ENCODE measurements at regions not wholly inside any gene's neighbourhood (a gene's known extent, or its start where the extent isn't known, plus 50 kb on each side); places are given as distances from the start of the nearest gene placed in this dataset.
A peak's percentile ranks its signal among the peaks of the same experiment; 100 is the strongest.

GRCh38 chr12:97781342-97781741 lies 318.7 kb downstream of the RMST start:
- no peaks in the 10 kb centered on the region for H3K9me3 ChIP-seq (ENCODE audit: low read depth)
- Mint-ChIP-seq H3K27ac (no peak overlapping the region), H3K9me3 (peaks cover 10% of the 10 kb centered on the region), H3K4me1 (no peaks in the 10 kb centered on the region), H3K4me3 (no peak overlapping the region), H3K27me3 (ENCODE audit: insufficient read depth, low read depth) (no peaks in the 10 kb centered on the region), H3K36me3 (no peaks in the 10 kb centered on the region)
- no peak overlapping the region for H3K9ac ChIP-seq
- peaks cover 9% of the 10 kb centered on the region for H3K4me1 ChIP-seq
- H3K4me3 ChIP-seq, result no peak overlapping the region
- H2AFZ ChIP-seq (replicated peaks), result peak overlapping the region; percentile 32
- no peaks in the 10 kb centered on the region for H4K20me1 ChIP-seq (ENCODE audit: low read depth)
- H3K36me3 ChIP-seq, result no peaks in the 10 kb centered on the region
- H3K27me3 ChIP-seq, result no peaks in the 10 kb centered on the region
- TF ChIP-seq EZH2 (IDR thresholded peaks at IDR 0.05) (no peak), CTCF (IDR thresholded peaks at IDR 0.05) (no peak), EZH2phosphoT487 (IDR thresholded peaks at IDR 0.05) (no peak)
- H3K79me2 ChIP-seq (ENCODE audit: low read depth), result no peaks in the 10 kb centered on the region
- H3K4me2 ChIP-seq, result no peak overlapping the region
- no peaks in the 10 kb centered on the region for H3F3A ChIP-seq (ENCODE audit: low read depth)
- DNase-seq (ENCODE audit: low spot score), result no peak
- no peak overlapping the region for H3K27ac ChIP-seq

- H3K36me3 Mint-ChIP-seq, result no peaks in the 10 kb centered on the region
- no peak overlapping the region for H3K4me3 Mint-ChIP-seq
- Histone ChIP-seq H3K9ac (no peak overlapping the region), H3K79me2 (ENCODE audit: low read depth) (no peaks in the 10 kb centered on the region), H3K9me3 (ENCODE audit: low read depth) (no peaks in the 10 kb centered on the region), H3K4me1 (peaks cover 9% of the 10 kb centered on the region), H2AFZ (replicated peaks) (no peak overlapping the region), H3K36me3 (no peaks in the 10 kb centered on the region), H3K27ac (no peak overlapping the region), H4K20me1 (ENCODE audit: low read depth) (no peaks in the 10 kb centered on the region), H3K27me3 (no peaks in the 10 kb centered on the region), H3K4me3 (no peak overlapping the region), H3F3A (ENCODE audit: low read depth) (no peaks in the 10 kb centered on the region), H3K4me2 (no peak overlapping the region)
- H3K9me3 Mint-ChIP-seq, result no peaks in the 10 kb centered on the region
- H3K4me1 Mint-ChIP-seq, result no peaks in the 10 kb centered on the region
- TF ChIP-seq EZH2 (IDR thresholded peaks at IDR 0.05), result no peak
- TF ChIP-seq EZH2phosphoT487 (IDR thresholded peaks at IDR 0.05), result no peak
- TF ChIP-seq CTCF (IDR thresholded peaks at IDR 0.05), result no peak
- no peak for DNase-seq (ENCODE audit: low spot score)
- H3K27me3 Mint-ChIP-seq (ENCODE audit: insufficient read depth, low read depth), result peaks cover 2% of the 10 kb centered on the region
- no peak overlapping the region for H3K27ac Mint-ChIP-seq
Observed at GRCh38 chr12:97784904-97785303, 322.3 kb downstream of the RMST start.

GRCh38 chr12:97790281-97790680 lies 327.7 kb downstream of the RMST start:
- H3K4me3 ChIP-seq, result no peak overlapping the region

More at GRCh38 chr12:97790281-97790680, 327.7 kb downstream of the RMST start:
- no peaks in the 10 kb centered on the region for H3K4me1 ChIP-seq
- no peak overlapping the region for H2AFZ ChIP-seq (replicated peaks)
- H3K9me3 ChIP-seq (ENCODE audit: low read depth), result no peaks in the 10 kb centered on the region
- Mint-ChIP-seq H3K27ac (no peak overlapping the region), H3K4me3 (no peak overlapping the region), H3K9me3 (peaks cover 10% of the 10 kb centered on the region), H3K4me1 (peaks cover 12% of the 10 kb centered on the region), H3K36me3 (no peaks in the 10 kb centered on the region), H3K27me3 (ENCODE audit: insufficient read depth, low read depth) (peaks cover 2% of the 10 kb centered on the region)
- DNase-seq (ENCODE audit: low spot score), result no peak
- no peaks in the 10 kb centered on the region for H3K79me2 ChIP-seq (ENCODE audit: low read depth)
- no peaks in the 10 kb centered on the region for H3K36me3 ChIP-seq
- H3F3A ChIP-seq (ENCODE audit: low read depth), result no peaks in the 10 kb centered on the region
- no peak overlapping the region for H3K27ac ChIP-seq
- no peaks in the 10 kb centered on the region for H4K20me1 ChIP-seq (ENCODE audit: low read depth)
- H3K4me2 ChIP-seq, result no peak overlapping the region
- H3K9ac ChIP-seq, result no peak overlapping the region
- H3K27me3 ChIP-seq, result no peaks in the 10 kb centered on the region
- TF ChIP-seq CTCF (IDR thresholded peaks at IDR 0.05), result no peak
- no peak for TF ChIP-seq EZH2 (IDR thresholded peaks at IDR 0.05)
- no peak for TF ChIP-seq EZH2phosphoT487 (IDR thresholded peaks at IDR 0.05)
